ENCODE measurements at regions not wholly inside any gene's neighbourhood (a gene's known extent, or its start where the extent isn't known, plus 50 kb on each side); places are given as distances from the start of the nearest gene placed in this dataset.

GRCh38 chr4:123784626-123785025 lies 388.0 kb downstream of the SPRY1 start:
- peak; percentile 33 for DNase-seq (ENCODE audit: low read depth)
- peak; percentile 6; the same call in 1 of the 2 replicates for TF ChIP-seq CTCF (IDR thresholded peaks at IDR 0.05; ENCODE audit: insufficient read depth, low read depth, low read length)
- Histone ChIP-seq H3K27me3 (ENCODE audit: control insufficient read depth, insufficient read depth, low read length) (no peaks in the 10 kb centered on the region), H3K36me3 (ENCODE audit: control insufficient read depth, insufficient read depth, low read length) (no peaks in the 10 kb centered on the region), H3K4me3 (ENCODE audit: low read depth, low read length) (no peak overlapping the region)
- ChIA-PET POLR2A (no interaction called here), CTCF (interaction anchor here (0.6 to 1.0 kb wide), 3 partner anchors 12 to 216 kb away, joined by 3 read pairs; no protein-coding TSS in a partner anchor)

- POLR2A ChIA-PET = no interaction called here
- no peaks in the 10 kb centered on the region for H3K36me3 ChIP-seq (ENCODE audit: control insufficient read depth, insufficient read depth, low read length)
- TF ChIP-seq CTCF (IDR thresholded peaks at IDR 0.05; ENCODE audit: insufficient read depth, low read depth, low read length) = no peak
- no peaks in the 10 kb centered on the region for H3K27me3 ChIP-seq (ENCODE audit: control insufficient read depth, insufficient read depth, low read length)
- DNase-seq (ENCODE audit: low read depth) = peak; percentile 86
- CTCF ChIA-PET = no interaction called here
- no peak overlapping the region for H3K4me3 ChIP-seq (ENCODE audit: low read depth, low read length)
Observed at GRCh38 chr4:123785538-123785937, 388.9 kb downstream of the SPRY1 start.

- DNase-seq (ENCODE audit: low read depth) = no peak
- Histone ChIP-seq H3K27me3 (ENCODE audit: control insufficient read depth, insufficient read depth, low read length) (no peaks in the 10 kb centered on the region), H3K4me3 (ENCODE audit: low read depth, low read length) (no peak overlapping the region), H3K36me3 (ENCODE audit: control insufficient read depth, insufficient read depth, low read length) (no peaks in the 10 kb centered on the region)
- CTCF ChIA-PET = interaction anchor here (0.7 kb wide), 1 partner anchor 11 kb away, joined by 3 read pairs; no protein-coding TSS in a partner anchor
- TF ChIP-seq CTCF (IDR thresholded peaks at IDR 0.05; ENCODE audit: insufficient read depth, low read depth, low read length) = no peak
- POLR2A ChIA-PET = no interaction called here
Observed at GRCh38 chr4:123786163-123786915, 389.7 kb downstream of the SPRY1 start.

GRCh38 chr4:123786920-123787319 lies 390.3 kb downstream of the SPRY1 start:
- no peak overlapping the region for H3K4me3 ChIP-seq (ENCODE audit: low read depth, low read length)
- no peaks in the 10 kb centered on the region for H3K27me3 ChIP-seq (ENCODE audit: control insufficient read depth, insufficient read depth, low read length)
- ChIA-PET CTCF (interaction anchor here (0.7 to 0.8 kb wide), 2 partner anchors 11 to 14 kb away, joined by 3 read pairs; no protein-coding TSS in a partner anchor), POLR2A (no interaction called here)
- no peak for TF ChIP-seq CTCF (IDR thresholded peaks at IDR 0.05; ENCODE audit: insufficient read depth, low read depth, low read length)
- no peak for DNase-seq (ENCODE audit: low read depth)
- H3K36me3 ChIP-seq (ENCODE audit: control insufficient read depth, insufficient read depth, low read length) = no peaks in the 10 kb centered on the region

- TF ChIP-seq CTCF (IDR thresholded peaks at IDR 0.05; ENCODE audit: insufficient read depth, low read depth, low read length) = no peak
- Histone ChIP-seq H3K27me3 (ENCODE audit: control insufficient read depth, insufficient read depth, low read length) (no peaks in the 10 kb centered on the region), H3K36me3 (ENCODE audit: control insufficient read depth, insufficient read depth, low read length) (no peaks in the 10 kb centered on the region), H3K4me3 (ENCODE audit: low read depth, low read length) (no peak overlapping the region)
- POLR2A ChIA-PET = no interaction called here
- no peak for DNase-seq (ENCODE audit: low read depth)
- CTCF ChIA-PET = interaction anchor here (0.8 kb wide), 1 partner anchor 15 kb away, joined by 3 read pairs; no protein-coding TSS in a partner anchor
Observed at GRCh38 chr4:123787512-123788080, 391.0 kb downstream of the SPRY1 start.
